ENCODE measurements at regions not wholly inside any gene's neighbourhood (a gene's known extent, or its start where the extent isn't known, plus 50 kb on each side); places are given as distances from the start of the nearest gene placed in this dataset.

- TF ChIP-seq GATA2 (IDR thresholded peaks at IDR 0.05; ENCODE audit: low read depth, low read length) (no peak), GATA3 (IDR thresholded peaks at IDR 0.05; ENCODE audit: low read depth, low read length) (no peak)
Observed at GRCh38 chr10:20698837-20699236, 198.3 kb downstream of the NEBL start.

Measured in SH-SY5Y (cell line).